K562 (cell line): ENCODE measurements at regions not wholly inside any gene's neighbourhood (a gene's known extent, or its start where the extent isn't known, plus 50 kb on each side); places are given as distances from the start of the nearest gene placed in this dataset.

ENCODE experiments used
- ARID1B ChIP-seq: fragments of 450-650 bp; IDR thresholded peaks from 2 replicates; pipeline ENCODE4 v1.6.1; 2016; ENCODE audit warnings: antibody characterized with exemption, mild to moderate bottlenecking, inconsistent platforms
- BHLHE40 ChIP-seq: IDR thresholded peaks from 2 replicates; pipeline ENCODE4 v1.6.1; 2011; ENCODE audit warnings: low read length, improper control_type of control experiment
- CBFA2T2 ChIP-seq: fragments of 450-650 bp; conservative IDR thresholded peaks from 2 replicates; pipeline ENCODE4 v1.6.1; 2017; ENCODE audit warnings: mild to moderate bottlenecking
- CSDE1 ChIP-seq, 2 experiments: fragments of 450-650 bp; IDR thresholded peaks; 2 replicates each; pipeline ENCODE4 v1.6.1; 2016; ENCODE audit warnings: mild to moderate bottlenecking in 1 of 2
- CXXC5 ChIP-seq: fragments of 250-450 bp; sonication (Bioruptor Pico); IDR thresholded peaks from 2 replicates; pipeline ENCODE4 v1.8.0; 2022; ENCODE audit warnings: inconsistent platforms, mild to moderate bottlenecking, moderate library complexity
- E2F3 ChIP-seq: fragments of 250-450 bp; sonication (Bioruptor Pico); IDR thresholded peaks from 2 replicates; pipeline ENCODE4 v1.4.0; 2020; ENCODE audit warnings: mild to moderate bottlenecking
- L3MBTL2 ChIP-seq: fragments of 450-650 bp; IDR thresholded peaks from 2 replicates; pipeline ENCODE4 v1.6.1; 2016; ENCODE audit warnings: mild to moderate bottlenecking, moderate library complexity
- NFIC ChIP-seq: fragments of 450-650 bp; IDR thresholded peaks from 2 replicates; pipeline ENCODE4 v1.6.1; 2017; ENCODE audit warnings: mild to moderate bottlenecking, inconsistent platforms
- POLR3A ChIP-seq: IDR thresholded peaks from 2 replicates; pipeline ENCODE4 v1.6.1; 2011; ENCODE audit warnings: borderline replicate concordance, mild to moderate bottlenecking, moderate library complexity; ENCODE audit not compliant: insufficient read length, insufficient read depth; ENCODE audit errors: extremely low read depth
- PURB ChIP-seq: sonication (generic); formaldehyde crosslinking; IDR thresholded peaks from 2 replicates; pipeline ENCODE4 v1.9.0; 2021; ENCODE audit warnings: low read depth, mild to moderate bottlenecking, missing genetic modification reagents
- RBM14 ChIP-seq: fragments of 200-400 bp; formaldehyde crosslinking; IDR thresholded peaks from 2 replicates; pipeline ENCODE4 v1.6.1; 2018; ENCODE audit warnings: low read depth, mild to moderate bottlenecking, low read length, moderate library complexity, borderline replicate concordance; ENCODE audit not compliant: insufficient read depth
- RFX1 ChIP-seq: fragments of 450-650 bp; IDR thresholded peaks from 2 replicates; pipeline ENCODE4 v1.6.1; 2016; ENCODE audit warnings: mild to moderate bottlenecking, moderate library complexity
- SMAD4 ChIP-seq: fragments of 250-450 bp; sonication (Bioruptor Pico); conservative IDR thresholded peaks from 2 replicates; pipeline ENCODE4 v1.8.0; 2021; ENCODE audit warnings: inconsistent platforms, mild to moderate bottlenecking, moderate library complexity
- SMARCB1 ChIP-seq: IDR thresholded peaks from 2 replicates; pipeline ENCODE4 v1.6.1; 2011; ENCODE audit warnings: improper control_type of control experiment, low read depth; ENCODE audit not compliant: insufficient read length
- SMARCE1 ChIP-seq: fragments of 450-650 bp; IDR thresholded peaks from 2 replicates; pipeline ENCODE4 v1.7.1; 2016; ENCODE audit warnings: mild to moderate bottlenecking
- SP2 ChIP-seq: IDR thresholded peaks from 2 replicates; pipeline ENCODE4 v1.6.1; 2011; ENCODE audit warnings: mild to moderate bottlenecking, low read depth, low read length, moderate library complexity; ENCODE audit not compliant: poor library complexity, severe bottlenecking; ENCODE audit errors: extremely low read depth
- TBL1XR1 ChIP-seq, 2 experiments: IDR thresholded peaks; 2 replicates each; pipeline ENCODE4 v1.6.1; 2012; ENCODE audit warnings: improper control_type of control experiment in 2 of 2, low read length in 2 of 2, mild to moderate bottlenecking in 1 of 2
- TBP ChIP-seq: optimal IDR thresholded peaks from 2 replicates; pipeline ENCODE3; 2011; ENCODE audit warnings: low read depth, low read length, improper control_type of control experiment
- ZNF174 ChIP-seq: fragments of 250-450 bp; sonication (Bioruptor Pico); IDR thresholded peaks from 2 replicates; pipeline ENCODE4 v1.4.0; 2020; ENCODE audit warnings: mild to moderate bottlenecking
- ZNF507 ChIP-seq: conservative IDR thresholded peaks from 2 replicates; pipeline ENCODE4 v1.6.1; 2017; ENCODE audit warnings: missing genetic modification characterization, missing compliant biosample characterization
- ZNF583 ChIP-seq: fragments of 250-450 bp; sonication (Bioruptor Pico); IDR thresholded peaks from 2 replicates; pipeline ENCODE4 v1.4.0; 2020
- ZNF586 ChIP-seq: fragments of 450-650 bp; formaldehyde crosslinking; conservative IDR thresholded peaks from 2 replicates; pipeline ENCODE4 v1.4.0; 2020; ENCODE audit warnings: mild to moderate bottlenecking, moderate library complexity
- ZNF589 ChIP-seq: fragments of 200-800 bp; sonication (Bioruptor generic); IDR thresholded peaks from 2 replicates; pipeline ENCODE4 v1.6.1; 2016; ENCODE audit warnings: low read depth, missing genetic modification characterization, missing compliant biosample characterization
- TF ChIP-seq, protein P1 (sequence below): fragments of 250-450 bp; sonication (Bioruptor Pico); IDR thresholded peaks from 2 replicates; pipeline ENCODE4 v1.8.0; 2022; ENCODE audit warnings: moderate library complexity, mild to moderate bottlenecking, inconsistent platforms
- TF ChIP-seq, protein P2 (sequence below): fragments of 450-650 bp; IDR thresholded peaks from 2 replicates; pipeline ENCODE4 v1.6.1; 2016; ENCODE audit warnings: low read depth, mild to moderate bottlenecking, moderate library complexity
- TF ChIP-seq, protein P3 (sequence below): fragments of 450-650 bp; IDR thresholded peaks from 2 replicates; pipeline ENCODE4 v1.6.1; 2016; ENCODE audit warnings: mild to moderate bottlenecking

DNA sequence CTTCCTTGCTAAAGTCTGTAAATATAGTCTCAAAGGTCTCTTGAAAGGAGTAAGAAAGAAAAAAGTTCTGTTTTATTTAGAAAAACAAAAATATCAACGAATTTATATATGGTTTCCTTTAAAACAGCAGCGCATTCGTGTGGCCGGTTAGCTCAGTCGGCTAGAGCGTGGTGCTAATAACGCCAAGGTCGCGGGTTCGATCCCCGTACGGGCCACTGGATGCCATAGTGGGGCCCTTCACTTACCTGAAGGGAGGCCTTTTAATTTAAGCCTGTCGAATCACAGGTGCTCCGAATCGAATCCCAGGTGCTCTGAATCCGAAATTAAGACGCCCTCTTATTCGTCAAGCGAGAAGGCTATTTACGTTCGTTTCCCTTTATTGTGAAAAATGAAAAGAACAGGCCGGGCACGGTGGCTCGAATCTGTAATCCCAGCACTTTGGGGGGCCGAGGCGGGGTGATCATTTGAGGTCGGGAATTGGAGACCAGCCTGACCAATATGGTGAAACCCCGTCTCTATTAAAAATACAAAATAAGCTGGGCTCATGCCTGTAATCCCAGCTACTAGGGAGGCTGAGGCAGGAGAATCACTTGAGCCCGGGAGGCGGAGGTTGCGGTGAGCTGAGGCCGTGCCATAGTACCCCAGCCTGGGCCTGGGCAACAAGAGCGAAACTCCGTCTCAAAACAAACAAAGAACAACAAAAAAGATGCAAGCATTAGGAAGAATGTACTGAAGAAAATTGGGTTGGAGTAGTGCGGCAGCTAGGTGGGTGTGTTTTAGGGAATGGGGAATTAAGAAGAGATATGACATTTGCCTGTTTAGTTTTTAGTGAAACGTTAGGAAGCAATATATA is 195.8 kb upstream of the ZNF184 start (continued):
- TF ChIP-seq RBM14 (no peak), SMARCB1 (no peak), ZNF507 (tag) (no peak), L3MBTL2 (peak; percentile 18; the same call in 1 of the 2 replicates), ZNF589 (CRISPR knock-in tag) (no peak), CBFA2T2 (no peak), ARID1B (no peak), ZNF586 (CRISPR knock-in tag) (no peak), SMARCE1 (no peak; the same call in 1 of the 2 replicates), POLR3A (peak; percentile 86), BHLHE40 (peak; percentile 25; the same call in 1 of the 2 replicates), SMAD4 (CRISPR knock-in tag) (no peak), RFX1 (no peak), ZNF174 (CRISPR knock-in tag) (no peak), PURB (no peak), NFIC (peak; percentile 63), CXXC5 (CRISPR knock-in tag) (peak; percentile 78), SP2 (no peak), E2F3 (CRISPR knock-in tag) (no peak), ZNF583 (CRISPR knock-in tag) (no peak), TBP (peak; percentile 99), TBL1XR1 (IDR thresholded peaks at IDR 0.05; ENCODE audit: low read length in 2 of 2) (peak in 1 of 2 experiments; percentile 89; a peak in 2 of 4 replicates), CSDE1 (IDR thresholded peaks at IDR 0.05) (peak in 1 of 2 experiments; percentile 65; a peak in 1 of 4 replicates)
- TF ChIP-seq, protein P1, sequence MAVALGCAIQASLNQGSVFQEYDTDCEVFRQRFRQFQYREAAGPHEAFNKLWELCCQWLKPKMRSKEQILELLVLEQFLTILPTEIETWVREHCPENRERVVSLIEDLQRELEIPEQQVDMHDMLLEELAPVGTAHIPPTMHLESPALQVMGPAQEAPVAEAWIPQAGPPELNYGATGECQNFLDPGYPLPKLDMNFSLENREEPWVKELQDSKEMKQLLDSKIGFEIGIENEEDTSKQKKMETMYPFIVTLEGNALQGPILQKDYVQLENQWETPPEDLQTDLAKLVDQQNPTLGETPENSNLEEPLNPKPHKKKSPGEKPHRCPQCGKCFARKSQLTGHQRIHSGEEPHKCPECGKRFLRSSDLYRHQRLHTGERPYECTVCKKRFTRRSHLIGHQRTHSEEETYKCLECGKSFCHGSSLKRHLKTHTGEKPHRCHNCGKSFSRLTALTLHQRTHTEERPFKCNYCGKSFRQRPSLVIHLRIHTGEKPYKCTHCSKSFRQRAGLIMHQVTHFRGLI (CRISPR knock-in tag): no peak
- TF ChIP-seq, protein P2, sequence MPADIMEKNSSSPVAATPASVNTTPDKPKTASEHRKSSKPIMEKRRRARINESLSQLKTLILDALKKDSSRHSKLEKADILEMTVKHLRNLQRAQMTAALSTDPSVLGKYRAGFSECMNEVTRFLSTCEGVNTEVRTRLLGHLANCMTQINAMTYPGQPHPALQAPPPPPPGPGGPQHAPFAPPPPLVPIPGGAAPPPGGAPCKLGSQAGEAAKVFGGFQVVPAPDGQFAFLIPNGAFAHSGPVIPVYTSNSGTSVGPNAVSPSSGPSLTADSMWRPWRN: peak; percentile 64
- TF ChIP-seq, protein P3, sequence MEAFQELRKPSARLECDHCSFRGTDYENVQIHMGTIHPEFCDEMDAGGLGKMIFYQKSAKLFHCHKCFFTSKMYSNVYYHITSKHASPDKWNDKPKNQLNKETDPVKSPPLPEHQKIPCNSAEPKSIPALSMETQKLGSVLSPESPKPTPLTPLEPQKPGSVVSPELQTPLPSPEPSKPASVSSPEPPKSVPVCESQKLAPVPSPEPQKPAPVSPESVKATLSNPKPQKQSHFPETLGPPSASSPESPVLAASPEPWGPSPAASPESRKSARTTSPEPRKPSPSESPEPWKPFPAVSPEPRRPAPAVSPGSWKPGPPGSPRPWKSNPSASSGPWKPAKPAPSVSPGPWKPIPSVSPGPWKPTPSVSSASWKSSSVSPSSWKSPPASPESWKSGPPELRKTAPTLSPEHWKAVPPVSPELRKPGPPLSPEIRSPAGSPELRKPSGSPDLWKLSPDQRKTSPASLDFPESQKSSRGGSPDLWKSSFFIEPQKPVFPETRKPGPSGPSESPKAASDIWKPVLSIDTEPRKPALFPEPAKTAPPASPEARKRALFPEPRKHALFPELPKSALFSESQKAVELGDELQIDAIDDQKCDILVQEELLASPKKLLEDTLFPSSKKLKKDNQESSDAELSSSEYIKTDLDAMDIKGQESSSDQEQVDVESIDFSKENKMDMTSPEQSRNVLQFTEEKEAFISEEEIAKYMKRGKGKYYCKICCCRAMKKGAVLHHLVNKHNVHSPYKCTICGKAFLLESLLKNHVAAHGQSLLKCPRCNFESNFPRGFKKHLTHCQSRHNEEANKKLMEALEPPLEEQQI: no peak; the same call in 1 of the 2 replicates
